Glutamatergic neuron (in vitro differentiated cells): ENCODE measurements at regions not wholly inside any gene's neighbourhood (a gene's known extent, or its start where the extent isn't known, plus 50 kb on each side); places are given as distances from the start of the nearest gene placed in this dataset.

Experiments
- DNase-seq: peaks from one replicate; pipeline ENCODE4 v3.0.0; 2022
- H3K27ac Mint-ChIP-seq: one replicate; pipeline ENCODE4 v1.8.0; 2020; ENCODE audit warnings: mild to moderate bottlenecking, mixed read lengths, inconsistent platforms; ENCODE audit not compliant: unreplicated experiment
- H3K27me3 Mint-ChIP-seq: one replicate; pipeline ENCODE4 v1.8.0; 2020; ENCODE audit warnings: mild to moderate bottlenecking, moderate library complexity, mixed read lengths, inconsistent platforms; ENCODE audit not compliant: unreplicated experiment
- H3K36me3 Mint-ChIP-seq: one replicate; pipeline ENCODE4 v1.8.0; 2020; ENCODE audit warnings: mild to moderate bottlenecking, mixed read lengths, inconsistent platforms; ENCODE audit not compliant: unreplicated experiment
- H3K4me1 Mint-ChIP-seq: one replicate; pipeline ENCODE4 v1.8.0; 2020; ENCODE audit warnings: mild to moderate bottlenecking, low read depth, mixed read lengths, inconsistent platforms; ENCODE audit not compliant: unreplicated experiment
- H3K4me3 Mint-ChIP-seq: one replicate; pipeline ENCODE4 v1.8.0; 2020; ENCODE audit warnings: mild to moderate bottlenecking, mixed read lengths, inconsistent platforms; ENCODE audit not compliant: unreplicated experiment
- H3K9me3 Mint-ChIP-seq: one replicate; pipeline ENCODE4 v1.8.0; 2020; ENCODE audit warnings: mild to moderate bottlenecking, moderate library complexity, mixed read lengths, inconsistent platforms; ENCODE audit not compliant: unreplicated experiment
- TF ChIP-seq, protein P1 (sequence below): fragments of 200-600 bp; sonication (generic); IDR thresholded peaks from one replicate; pipeline ENCODE4 v1.5.0; 2021; ENCODE audit not compliant: partially characterized antibody, unreplicated experiment

DNA sequence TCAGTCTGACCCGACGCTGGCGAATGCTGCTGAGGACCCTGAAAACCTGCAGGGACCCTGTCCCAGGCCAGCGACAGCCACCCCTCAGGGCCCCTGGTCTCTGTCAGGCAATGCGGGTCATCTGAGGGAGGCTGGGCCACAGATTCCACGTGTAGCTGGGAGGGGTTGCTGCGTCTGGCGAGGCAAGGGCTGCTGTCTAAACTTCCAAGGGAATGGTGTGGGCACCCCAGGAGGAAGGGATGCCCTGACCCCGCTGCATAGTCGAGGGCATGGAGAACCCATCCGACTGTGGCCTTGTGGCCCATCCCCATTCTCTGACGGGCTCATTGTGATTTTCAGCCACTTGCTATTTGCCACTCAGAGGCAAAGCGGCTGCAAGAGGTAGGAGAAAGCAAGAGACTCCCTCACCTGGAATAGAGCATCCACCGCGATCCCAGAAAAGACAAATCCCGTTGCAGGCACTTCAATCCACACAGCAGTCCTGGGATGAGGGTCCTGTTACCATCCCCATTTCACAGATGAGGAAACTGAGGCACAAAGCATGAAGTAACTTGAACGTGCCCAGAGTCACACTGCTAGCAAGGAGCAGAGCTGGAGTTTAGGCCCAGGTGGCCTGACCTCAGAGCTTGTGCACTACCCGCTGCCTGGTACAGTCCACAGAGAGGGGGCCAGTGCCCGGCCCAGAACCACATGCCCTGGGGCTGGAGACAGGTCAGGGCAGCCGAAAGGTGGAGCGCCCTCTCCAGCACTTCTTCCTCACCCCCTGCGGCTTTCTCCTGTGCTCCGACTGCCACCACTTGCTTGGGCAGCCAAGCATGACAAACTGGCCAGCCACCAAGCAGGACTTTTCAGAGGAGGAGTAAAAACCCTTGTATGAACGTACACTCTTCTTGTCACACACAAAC lies 163.8 kb upstream of the KLF14 start:
- H3K27ac Mint-ChIP-seq, result no peak overlapping the region
- no peak overlapping the region for H3K4me3 Mint-ChIP-seq
- no peak for DNase-seq
- H3K27me3 Mint-ChIP-seq, result peaks cover 4% of the 10 kb centered on the region
- peaks cover 7% of the 10 kb centered on the region for H3K36me3 Mint-ChIP-seq
- peaks cover 23% of the 10 kb centered on the region for H3K4me1 Mint-ChIP-seq
- peaks cover 6% of the 10 kb centered on the region for H3K9me3 Mint-ChIP-seq
- TF ChIP-seq, protein P1, sequence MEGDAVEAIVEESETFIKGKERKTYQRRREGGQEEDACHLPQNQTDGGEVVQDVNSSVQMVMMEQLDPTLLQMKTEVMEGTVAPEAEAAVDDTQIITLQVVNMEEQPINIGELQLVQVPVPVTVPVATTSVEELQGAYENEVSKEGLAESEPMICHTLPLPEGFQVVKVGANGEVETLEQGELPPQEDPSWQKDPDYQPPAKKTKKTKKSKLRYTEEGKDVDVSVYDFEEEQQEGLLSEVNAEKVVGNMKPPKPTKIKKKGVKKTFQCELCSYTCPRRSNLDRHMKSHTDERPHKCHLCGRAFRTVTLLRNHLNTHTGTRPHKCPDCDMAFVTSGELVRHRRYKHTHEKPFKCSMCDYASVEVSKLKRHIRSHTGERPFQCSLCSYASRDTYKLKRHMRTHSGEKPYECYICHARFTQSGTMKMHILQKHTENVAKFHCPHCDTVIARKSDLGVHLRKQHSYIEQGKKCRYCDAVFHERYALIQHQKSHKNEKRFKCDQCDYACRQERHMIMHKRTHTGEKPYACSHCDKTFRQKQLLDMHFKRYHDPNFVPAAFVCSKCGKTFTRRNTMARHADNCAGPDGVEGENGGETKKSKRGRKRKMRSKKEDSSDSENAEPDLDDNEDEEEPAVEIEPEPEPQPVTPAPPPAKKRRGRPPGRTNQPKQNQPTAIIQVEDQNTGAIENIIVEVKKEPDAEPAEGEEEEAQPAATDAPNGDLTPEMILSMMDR, result no peak

DNA sequence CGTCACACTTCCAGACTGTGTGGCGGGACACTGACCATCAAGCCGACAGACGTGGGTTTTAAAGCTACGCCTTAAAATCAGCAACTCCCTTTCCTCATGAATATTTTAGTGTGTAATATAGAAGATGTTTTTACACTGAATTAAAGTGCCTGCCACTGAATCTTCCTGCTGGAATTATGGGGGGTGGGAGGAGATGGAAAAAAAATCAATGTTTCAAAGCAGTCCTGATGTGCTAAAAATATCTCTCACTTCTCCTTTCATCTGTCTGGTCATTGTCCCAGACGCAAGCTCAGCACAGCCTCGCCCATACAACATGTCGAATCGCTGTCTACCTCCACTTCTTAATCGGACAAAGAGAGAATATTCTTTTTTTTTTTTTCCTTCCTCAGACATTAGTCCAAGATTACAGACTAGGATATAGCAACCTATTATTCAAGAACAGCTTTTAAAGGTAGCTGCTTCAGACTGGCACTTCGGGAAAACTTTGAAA lies 165.1 kb upstream of the KLF14 start:
- H3K36me3 Mint-ChIP-seq, result peaks cover 7% of the 10 kb centered on the region
- peaks cover 6% of the 10 kb centered on the region for H3K9me3 Mint-ChIP-seq
- peaks cover 23% of the 10 kb centered on the region for H3K4me1 Mint-ChIP-seq
- H3K4me3 Mint-ChIP-seq, result no peak overlapping the region
- no peak overlapping the region for H3K27ac Mint-ChIP-seq
- H3K27me3 Mint-ChIP-seq, result peaks cover 4% of the 10 kb centered on the region
- TF ChIP-seq, protein P1, result no peak
- no peak for DNase-seq

DNA sequence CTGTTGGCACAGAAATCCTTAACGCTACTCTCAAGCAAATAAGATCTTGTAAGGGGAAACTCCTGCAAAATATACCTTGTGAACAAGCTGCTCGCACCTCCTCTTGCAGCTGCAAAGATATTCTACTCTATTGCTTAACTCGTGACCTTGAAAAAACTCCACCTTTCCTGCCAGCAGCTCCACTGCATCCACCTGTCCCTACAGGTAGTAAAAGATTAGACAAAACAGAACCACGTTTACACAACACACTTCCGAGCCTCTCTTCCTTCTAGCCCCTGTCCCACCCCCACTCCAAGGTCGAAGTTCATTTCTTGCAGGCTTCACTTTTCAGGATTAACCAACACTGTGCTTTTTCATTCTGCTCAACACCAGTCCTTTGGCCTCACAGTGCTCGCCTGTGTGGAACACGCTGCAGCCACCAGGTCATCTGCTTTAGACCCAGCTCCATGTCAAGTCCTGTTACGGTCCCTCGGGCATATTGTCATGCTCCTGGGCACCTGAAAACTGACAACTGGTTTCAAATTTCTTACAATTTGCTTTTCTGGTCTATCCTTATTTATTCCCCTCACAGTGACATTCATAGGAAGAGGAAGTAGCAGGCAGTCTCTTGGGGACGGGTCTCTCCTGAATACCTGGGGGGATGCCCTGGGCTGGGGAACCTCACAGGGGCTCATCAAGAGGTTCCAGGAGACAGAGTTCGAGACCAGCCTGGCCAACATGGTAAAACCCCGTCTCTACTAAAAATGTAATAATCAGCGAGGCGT lies 165.8 kb upstream of the KLF14 start:
- Mint-ChIP-seq H3K27ac (no peak overlapping the region), H3K36me3 (peaks cover 7% of the 10 kb centered on the region), H3K27me3 (peaks cover 6% of the 10 kb centered on the region), H3K4me1 (peaks cover 21% of the 10 kb centered on the region), H3K9me3 (peaks cover 6% of the 10 kb centered on the region), H3K4me3 (no peak overlapping the region)
- TF ChIP-seq, protein P1, result no peak
- DNase-seq, result no peak

DNA sequence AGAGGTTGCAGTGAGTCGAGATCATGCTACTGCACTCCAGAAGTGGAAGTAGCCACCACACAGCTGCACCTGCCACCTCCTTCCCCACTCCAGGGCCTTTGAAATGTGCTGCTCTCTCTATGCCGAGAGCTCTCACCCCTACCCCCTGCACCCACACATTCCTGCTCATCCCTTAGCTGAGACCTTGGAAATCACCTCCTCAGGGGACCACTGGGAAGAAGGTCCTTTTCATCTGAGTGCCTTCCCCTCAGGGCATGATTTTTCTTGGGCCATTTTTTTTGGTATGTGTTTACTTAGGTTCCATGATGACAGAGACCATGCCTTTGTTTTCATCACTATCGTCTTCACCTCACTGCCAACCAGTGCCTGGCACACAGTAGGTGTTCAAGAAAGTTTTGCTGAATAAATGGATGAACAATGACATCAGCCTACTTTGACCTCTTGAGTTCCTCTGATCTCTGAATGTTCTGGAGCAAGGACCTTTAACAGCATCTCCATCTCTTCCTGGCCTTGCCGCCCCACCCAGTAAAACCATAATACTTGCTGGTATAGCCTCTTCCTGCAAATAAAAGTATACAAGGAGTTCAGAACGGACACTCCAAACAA lies 166.6 kb upstream of the KLF14 start:
- Mint-ChIP-seq H3K27ac (no peak overlapping the region), H3K4me1 (peaks cover 19% of the 10 kb centered on the region), H3K4me3 (no peak overlapping the region), H3K36me3 (peaks cover 7% of the 10 kb centered on the region), H3K9me3 (peaks cover 6% of the 10 kb centered on the region), H3K27me3 (peaks cover 6% of the 10 kb centered on the region)
- TF ChIP-seq, protein P1, result no peak
- DNase-seq, result no peak
